ENCODE measurements at regions not wholly inside any gene's neighbourhood (a gene's known extent, or its start where the extent isn't known, plus 50 kb on each side); places are given as distances from the start of the nearest gene placed in this dataset.
A peak's percentile ranks its signal among the peaks of the same experiment; 100 is the strongest.

DNA sequence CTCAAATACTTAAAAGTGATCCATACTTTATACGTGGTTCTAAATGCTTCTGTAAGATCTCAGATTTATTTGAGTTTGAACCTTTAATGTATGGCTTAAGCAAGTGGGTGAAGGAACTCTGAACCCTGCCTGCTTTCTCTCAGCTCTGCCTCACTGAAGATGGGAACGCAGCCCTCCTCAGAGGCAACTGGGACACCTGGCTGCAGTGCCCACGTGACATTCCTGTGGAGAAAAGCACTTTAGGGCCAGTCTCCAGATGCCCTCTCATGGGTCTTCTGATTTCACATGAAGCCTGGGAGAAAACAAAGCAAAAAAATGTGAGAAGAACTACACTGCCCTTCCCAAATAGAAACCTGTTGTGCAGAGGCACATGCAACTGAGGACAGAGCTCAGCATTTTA lies 242.6 kb upstream of the ANKRD30A start:
- ChIA-PET CTCF (no interaction called here), POLR2A (ENCODE audit: low non-redundant PET) (no interaction called here)
- no peak for DNase-seq (ENCODE audit: low spot score)
- H3K27ac ChIP-seq = no peak overlapping the region
- TF ChIP-seq, protein P1, sequence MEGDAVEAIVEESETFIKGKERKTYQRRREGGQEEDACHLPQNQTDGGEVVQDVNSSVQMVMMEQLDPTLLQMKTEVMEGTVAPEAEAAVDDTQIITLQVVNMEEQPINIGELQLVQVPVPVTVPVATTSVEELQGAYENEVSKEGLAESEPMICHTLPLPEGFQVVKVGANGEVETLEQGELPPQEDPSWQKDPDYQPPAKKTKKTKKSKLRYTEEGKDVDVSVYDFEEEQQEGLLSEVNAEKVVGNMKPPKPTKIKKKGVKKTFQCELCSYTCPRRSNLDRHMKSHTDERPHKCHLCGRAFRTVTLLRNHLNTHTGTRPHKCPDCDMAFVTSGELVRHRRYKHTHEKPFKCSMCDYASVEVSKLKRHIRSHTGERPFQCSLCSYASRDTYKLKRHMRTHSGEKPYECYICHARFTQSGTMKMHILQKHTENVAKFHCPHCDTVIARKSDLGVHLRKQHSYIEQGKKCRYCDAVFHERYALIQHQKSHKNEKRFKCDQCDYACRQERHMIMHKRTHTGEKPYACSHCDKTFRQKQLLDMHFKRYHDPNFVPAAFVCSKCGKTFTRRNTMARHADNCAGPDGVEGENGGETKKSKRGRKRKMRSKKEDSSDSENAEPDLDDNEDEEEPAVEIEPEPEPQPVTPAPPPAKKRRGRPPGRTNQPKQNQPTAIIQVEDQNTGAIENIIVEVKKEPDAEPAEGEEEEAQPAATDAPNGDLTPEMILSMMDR (conservative IDR thresholded peaks at IDR 0.05; ENCODE audit: low read depth) = no peak

DNA sequence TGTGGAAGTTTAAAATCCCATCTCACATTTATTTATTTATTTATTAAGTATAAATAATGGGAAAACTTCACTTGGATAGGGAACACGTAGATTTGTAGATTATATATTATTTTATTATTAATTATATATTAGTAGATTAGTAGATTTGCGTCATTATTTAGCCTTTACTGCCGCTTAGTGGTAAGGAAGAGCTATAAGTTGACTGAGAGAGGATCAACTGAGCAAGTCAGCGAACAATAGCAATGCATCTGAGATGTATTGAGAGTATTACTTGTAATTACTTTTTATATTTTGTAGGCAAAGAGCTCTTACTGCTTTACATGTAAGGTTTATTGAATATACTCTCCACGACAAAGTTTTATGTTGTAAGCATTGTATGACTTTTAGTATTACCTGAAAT lies 244.5 kb upstream of the ANKRD30A start:
- ChIA-PET CTCF (interaction anchor here (0.6 to 1.3 kb wide), 4 partner anchors 827 to 1676 kb away, joined by 3 to 6 read pairs (median 4); no protein-coding TSS in a partner anchor), POLR2A (ENCODE audit: low non-redundant PET) (no interaction called here)
- TF ChIP-seq, protein P1 (conservative IDR thresholded peaks at IDR 0.05; ENCODE audit: low read depth) = peak; percentile 57
- no peak overlapping the region for H3K27ac ChIP-seq
- peak; percentile 6 for DNase-seq (ENCODE audit: low spot score)

DNA sequence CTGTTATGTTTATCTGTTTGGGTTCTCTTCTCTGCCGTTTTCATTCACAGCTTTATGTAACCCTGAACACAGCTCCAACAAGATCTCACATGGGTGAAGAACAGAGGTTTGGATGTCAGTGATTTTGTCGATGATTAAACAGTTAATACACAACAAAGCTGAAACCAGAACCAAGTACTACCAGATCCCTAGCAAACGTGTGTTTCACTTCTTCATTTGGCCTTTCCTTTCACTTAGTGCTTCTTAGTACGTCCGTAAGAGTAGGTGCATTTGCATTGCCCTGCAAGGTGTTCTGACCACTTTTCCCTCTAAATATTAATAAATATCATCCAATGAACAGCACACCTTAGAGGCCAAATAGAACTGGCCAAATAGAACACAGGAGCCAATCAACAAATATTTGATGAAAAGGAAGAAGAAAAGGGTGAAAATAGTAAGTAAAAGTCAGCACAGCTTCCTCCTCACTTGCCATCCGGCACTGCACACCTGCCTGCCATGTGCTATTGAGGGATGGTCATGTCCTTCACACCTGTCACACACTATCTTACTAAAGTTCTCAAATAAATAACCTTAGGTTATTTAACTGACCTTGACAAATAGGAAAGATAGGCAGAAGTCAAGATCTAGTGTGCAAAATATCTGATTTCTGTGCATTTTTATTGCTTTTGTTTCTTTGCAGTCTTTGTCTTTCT lies 252.6 kb upstream of the ANKRD30A start:
- DNase-seq (ENCODE audit: low spot score) = no peak
- TF ChIP-seq, protein P1 (conservative IDR thresholded peaks at IDR 0.05; ENCODE audit: low read depth) = no peak
- ChIA-PET CTCF (interaction anchor here (0.6 kb wide), 3 partner anchors 10 to 1309 kb away, joined by 3 to 4 read pairs (median 3); no protein-coding TSS in a partner anchor), POLR2A (ENCODE audit: low non-redundant PET) (no interaction called here)
- no peak overlapping the region for H3K27ac ChIP-seq

DNA sequence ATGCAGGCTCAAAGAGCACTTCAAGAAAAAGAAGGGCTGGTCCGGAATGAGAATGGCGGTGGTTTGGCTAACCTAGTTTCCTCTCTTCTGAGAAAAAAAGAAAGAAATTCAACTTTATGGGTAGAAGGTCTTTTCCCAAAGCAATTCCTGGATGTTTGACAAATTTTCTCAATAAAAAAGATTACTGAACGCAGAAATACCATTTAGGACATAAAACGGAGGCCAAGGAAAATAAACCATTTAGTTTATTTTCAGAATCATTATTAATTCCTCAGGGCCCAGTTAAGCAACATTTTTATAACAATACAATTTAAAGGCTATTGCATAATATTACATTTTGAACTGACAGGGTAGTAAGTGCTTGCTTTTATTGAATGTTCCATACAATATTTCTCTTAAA lies 284.6 kb upstream of the ANKRD30A start:
- CTCF ChIA-PET = no interaction called here
- DNase-seq (ENCODE audit: low spot score) = no peak
- TF ChIP-seq, protein P1 (conservative IDR thresholded peaks at IDR 0.05; ENCODE audit: low read depth) = no peak
- no peak overlapping the region for H3K27ac ChIP-seq
- POLR2A ChIA-PET (ENCODE audit: low non-redundant PET) = no interaction called here

DNA sequence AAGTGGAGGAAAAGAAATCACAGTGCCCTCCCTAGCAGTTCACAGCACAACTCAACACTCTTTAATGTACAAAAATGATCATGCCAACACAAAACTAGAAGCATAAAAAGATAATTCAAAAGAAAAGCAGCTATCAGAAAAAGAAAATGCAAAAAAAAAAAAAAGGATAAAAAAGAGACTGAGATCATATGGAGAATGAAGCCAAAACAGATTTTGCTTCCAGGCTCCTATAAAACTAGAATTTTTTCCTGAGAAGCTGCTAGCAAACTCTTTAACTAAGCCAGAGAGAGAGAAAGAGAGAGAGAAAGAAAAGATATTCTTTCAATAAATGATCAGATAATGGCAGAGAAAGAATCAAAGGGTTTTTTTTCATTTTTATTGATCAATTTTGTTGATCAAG lies 288.0 kb upstream of the ANKRD30A start:
- H3K27ac ChIP-seq = no peak overlapping the region
- ChIA-PET CTCF (interaction anchor here (0.7 kb wide), 1 partner anchor 66 kb away, joined by 4 read pairs; no protein-coding TSS in a partner anchor), POLR2A (ENCODE audit: low non-redundant PET) (no interaction called here)
- no peak for DNase-seq (ENCODE audit: low spot score)
- TF ChIP-seq, protein P1 (conservative IDR thresholded peaks at IDR 0.05; ENCODE audit: low read depth) = no peak

DNA sequence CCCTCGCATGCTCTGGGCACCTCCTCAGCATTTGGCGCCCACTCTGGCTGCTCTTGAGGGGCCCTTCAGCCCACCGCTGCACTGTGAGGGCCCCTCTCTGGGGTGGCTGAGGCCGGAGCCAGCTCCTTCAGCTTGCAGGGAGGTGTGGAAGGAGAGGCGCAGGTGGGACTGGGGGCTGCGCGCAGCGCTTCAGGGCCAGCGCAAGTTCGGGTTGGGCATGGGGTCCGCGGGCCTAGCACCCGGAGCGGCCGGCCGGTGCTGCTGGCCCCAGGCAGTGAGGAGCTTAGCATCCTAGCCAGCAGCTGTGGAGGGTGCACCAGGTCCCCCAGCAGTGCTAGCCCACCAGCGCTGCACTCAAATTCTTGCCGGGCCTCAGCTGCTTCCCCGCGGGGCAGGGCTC lies 305.6 kb upstream of the ANKRD30A start:
- POLR2A ChIA-PET (ENCODE audit: low non-redundant PET) = no interaction called here
- CTCF ChIA-PET = no interaction called here
- TF ChIP-seq, protein P1 (conservative IDR thresholded peaks at IDR 0.05; ENCODE audit: low read depth) = no peak

More for the DNA sequence above, 305.6 kb upstream of the ANKRD30A start:
- DNase-seq (ENCODE audit: low spot score) = no peak
- no peak overlapping the region for H3K27ac ChIP-seq

Data from RWPE1 (cell line).